OCI-LY1 (cell line): ENCODE measurements at regions not wholly inside any gene's neighbourhood (a gene's known extent, or its start where the extent isn't known, plus 50 kb on each side); places are given as distances from the start of the nearest gene placed in this dataset.

Experiments used
- H2AFZ ChIP-seq: fragments of 200-600 bp; sonication (generic), shearing (Covaris generic); 2 replicates; pipeline ENCODE4 v1.6.0; 2014; ENCODE audit warnings: antibody characterized with exemption, mild to moderate bottlenecking, low read length
- H3F3A ChIP-seq: fragments of 200-600 bp; sonication (generic), shearing (Covaris generic); 2 replicates; pipeline ENCODE4 v1.6.0; 2014; ENCODE audit warnings: mild to moderate bottlenecking, antibody characterized with exemption, low read length, moderate library complexity; ENCODE audit not compliant: insufficient read depth
- H3K27ac ChIP-seq: fragments of 200-600 bp; sonication (generic); 2 replicates; pipeline ENCODE4 v1.5.1; 2014; ENCODE audit warnings: low read length, mixed run types, mild to moderate bottlenecking, low read depth; ENCODE audit not compliant: poor library complexity, severe bottlenecking
- H3K27me3 ChIP-seq: fragments of 200-600 bp; sonication (generic); 2 replicates; pipeline ENCODE4 v1.6.0; 2014; ENCODE audit warnings: antibody characterized with exemption, mild to moderate bottlenecking, low read length, moderate library complexity; ENCODE audit not compliant: insufficient read depth
- H3K36me3 ChIP-seq: fragments of 200-600 bp; sonication (generic); 2 replicates; pipeline ENCODE4 v1.6.1; 2014; ENCODE audit warnings: mild to moderate bottlenecking, antibody characterized with exemption, low read length, moderate library complexity, mixed read lengths; ENCODE audit not compliant: insufficient read depth
- H3K4me1 ChIP-seq: fragments of 200-600 bp; sonication (generic); 2 replicates; pipeline ENCODE4 v1.5.1; 2014; ENCODE audit warnings: mild to moderate bottlenecking, low read length, moderate library complexity; ENCODE audit not compliant: insufficient read depth, severe bottlenecking
- H3K4me2 ChIP-seq: fragments of 200-600 bp; sonication (generic), shearing (Covaris generic); 2 replicates; pipeline ENCODE4 v1.6.1; 2014; ENCODE audit warnings: low read length
- H3K4me3 ChIP-seq: fragments of 200-600 bp; sonication (generic); 2 replicates; pipeline ENCODE4 v1.5.1; 2014; ENCODE audit warnings: low read length, low read depth, mild to moderate bottlenecking, mixed read lengths; ENCODE audit not compliant: poor library complexity, severe bottlenecking
- H3K79me2 ChIP-seq: fragments of 200-600 bp; shearing (Covaris generic); 2 replicates; pipeline ENCODE4 v1.6.1; 2016; ENCODE audit warnings: mixed run types, low read length, mixed read lengths; ENCODE audit not compliant: insufficient read depth
- H3K9ac ChIP-seq: fragments of 200-600 bp; sonication (generic), shearing (Covaris generic); 2 replicates; pipeline ENCODE4 v1.6.1; 2014; ENCODE audit warnings: mild to moderate bottlenecking, low read length, mixed read lengths
- H3K9me2 ChIP-seq: fragments of 200-600 bp; sonication (generic), shearing (Covaris generic); 2 replicates; pipeline ENCODE4 v1.6.1; 2014; ENCODE audit warnings: low read depth, mild to moderate bottlenecking, low read length, mixed read lengths
- H3K9me3 ChIP-seq: fragments of 200-600 bp; shearing (Covaris generic); 2 replicates; pipeline ENCODE4 v1.6.1; 2014; ENCODE audit warnings: low read length, mixed read lengths
- H4K20me1 ChIP-seq: fragments of 200-600 bp; sonication (generic), shearing (Covaris generic); 2 replicates; pipeline ENCODE4 v1.6.0; 2016; ENCODE audit warnings: mild to moderate bottlenecking, low read length; ENCODE audit not compliant: insufficient read depth
- CTCF ChIP-seq: fragments of 200-600 bp; sonication (generic), shearing (Covaris generic); IDR thresholded peaks from 2 replicates; pipeline ENCODE4 v1.5.1; 2017; ENCODE audit warnings: mild to moderate bottlenecking, antibody characterized with exemption, low read length, moderate library complexity, mixed read lengths
- EZH2 ChIP-seq: fragments of 200-600 bp; sonication (generic), shearing (Covaris generic); IDR thresholded peaks from 2 replicates; pipeline ENCODE4 v1.8.0; 2017; ENCODE audit warnings: borderline replicate concordance, mixed run types, mild to moderate bottlenecking, antibody characterized with exemption, low read length, moderate library complexity, mixed read lengths

GRCh38 chrX:1909419-1910206, 294.8 kb downstream of the ASMT start:
- no peaks in the 10 kb centered on the region for H3K79me2 ChIP-seq
- H3K27ac ChIP-seq, result no peak overlapping the region
- no peak overlapping the region for H3K4me3 ChIP-seq
- H3K9ac ChIP-seq, result no peak overlapping the region
- H3K36me3 ChIP-seq, result no peaks in the 10 kb centered on the region
- no peaks in the 10 kb centered on the region for H3K9me2 ChIP-seq
- TF ChIP-seq CTCF, result no peak
- TF ChIP-seq EZH2, result no peak
- no peaks in the 10 kb centered on the region for H3F3A ChIP-seq
- 0 out of 2 replicates have a peak, but pooled peaks cover 2% of the 10 kb centered on the region for H3K9me3 ChIP-seq
- H3K27me3 ChIP-seq, result no peaks in the 10 kb centered on the region
- no peak overlapping the region for H3K4me2 ChIP-seq
- H3K4me1 ChIP-seq, result no peaks in the 10 kb centered on the region
- H2AFZ ChIP-seq, result no peak overlapping the region
- no peaks in the 10 kb centered on the region for H4K20me1 ChIP-seq

- Histone ChIP-seq H3K4me1 (no peaks in the 10 kb centered on the region), H3F3A (no peaks in the 10 kb centered on the region), H3K9me2 (no peaks in the 10 kb centered on the region), H3K9ac (no peak overlapping the region), H2AFZ (no peak overlapping the region), H3K9me3 (0 out of 2 replicates have a peak, but pooled peaks cover 2% of the 10 kb centered on the region), H3K36me3 (no peaks in the 10 kb centered on the region), H3K27me3 (no peaks in the 10 kb centered on the region), H3K27ac (no peak overlapping the region), H3K4me2 (no peak overlapping the region), H3K4me3 (no peak overlapping the region), H4K20me1 (no peaks in the 10 kb centered on the region), H3K79me2 (no peaks in the 10 kb centered on the region)
- TF ChIP-seq EZH2 (no peak), CTCF (no peak)
Observed at GRCh38 chrX:1910207-1910470, 295.3 kb downstream of the ASMT start.

GRCh38 chrX:1911401-1912128, 296.7 kb downstream of the ASMT start:
- no peak for TF ChIP-seq EZH2
- no peak for TF ChIP-seq CTCF
- H3K4me2 ChIP-seq, result no peak overlapping the region

More at GRCh38 chrX:1911401-1912128, 296.7 kb downstream of the ASMT start:
- Histone ChIP-seq H3K9me3 (no peaks in the 10 kb centered on the region), H2AFZ (no peak overlapping the region), H3F3A (no peaks in the 10 kb centered on the region), H3K27ac (no peak overlapping the region), H3K4me1 (no peaks in the 10 kb centered on the region), H3K9me2 (no peaks in the 10 kb centered on the region), H3K4me3 (no peak overlapping the region), H3K79me2 (no peaks in the 10 kb centered on the region), H3K9ac (no peak overlapping the region), H3K36me3 (no peaks in the 10 kb centered on the region), H4K20me1 (no peaks in the 10 kb centered on the region), H3K27me3 (no peaks in the 10 kb centered on the region)
